Endothelial cell (in vitro differentiated cells): ENCODE measurements at regions not wholly inside any gene's neighbourhood (a gene's known extent, or its start where the extent isn't known, plus 50 kb on each side); places are given as distances from the start of the nearest gene placed in this dataset.

Experiments
- DNase-seq: peaks from one replicate; pipeline ENCODE4 v3.0.0; 2021; ENCODE audit warnings: low spot score
- H3K27ac Mint-ChIP-seq: one replicate; pipeline ENCODE4 v1.8.0; 2021; ENCODE audit warnings: mixed read lengths, inconsistent platforms; ENCODE audit not compliant: unreplicated experiment
- H3K27me3 Mint-ChIP-seq: one replicate; pipeline ENCODE4 v1.8.0; 2021; ENCODE audit warnings: mild to moderate bottlenecking, moderate library complexity, mixed read lengths, inconsistent platforms; ENCODE audit not compliant: unreplicated experiment
- H3K36me3 Mint-ChIP-seq: one replicate; pipeline ENCODE4 v1.8.0; 2021; ENCODE audit warnings: mild to moderate bottlenecking, low read depth, mixed read lengths, inconsistent platforms; ENCODE audit not compliant: unreplicated experiment
- H3K4me1 Mint-ChIP-seq: one replicate; pipeline ENCODE4 v1.8.0; 2021; ENCODE audit warnings: mild to moderate bottlenecking, mixed read lengths, inconsistent platforms; ENCODE audit not compliant: unreplicated experiment
- H3K4me3 Mint-ChIP-seq: one replicate; pipeline ENCODE4 v1.8.0; 2021; ENCODE audit warnings: mild to moderate bottlenecking, mixed read lengths, inconsistent platforms; ENCODE audit not compliant: unreplicated experiment
- H3K9me3 Mint-ChIP-seq: one replicate; pipeline ENCODE4 v1.8.0; 2021; ENCODE audit warnings: mixed read lengths, inconsistent platforms; ENCODE audit not compliant: unreplicated experiment
- CTCF ChIP-seq: fragments of 200-600 bp; sonication (generic); IDR thresholded peaks from one replicate; pipeline ENCODE4 v1.5.0; 2021; ENCODE audit warnings: antibody characterized with exemption; ENCODE audit not compliant: unreplicated experiment

GRCh38 chr5:116703328-116703727, 128.7 kb upstream of the SEMA6A start:
- no peak for DNase-seq
- H3K36me3 Mint-ChIP-seq: no peaks in the 10 kb centered on the region
- TF ChIP-seq CTCF: no peak
- H3K27ac Mint-ChIP-seq: no peak overlapping the region
- H3K4me3 Mint-ChIP-seq: no peak overlapping the region
- no peaks in the 10 kb centered on the region for H3K27me3 Mint-ChIP-seq
- H3K9me3 Mint-ChIP-seq: no peaks in the 10 kb centered on the region
- H3K4me1 Mint-ChIP-seq: peaks cover 2% of the 10 kb centered on the region

GRCh38 chr5:116702776-116703175, 128.2 kb upstream of the SEMA6A start:
- H3K4me1 Mint-ChIP-seq: peaks cover 2% of the 10 kb centered on the region
- TF ChIP-seq CTCF: no peak
- no peaks in the 10 kb centered on the region for H3K9me3 Mint-ChIP-seq

GRCh38 chr5:116699332-116699731, 124.7 kb upstream of the SEMA6A start:
- no peak for DNase-seq
- Mint-ChIP-seq H3K36me3 (no peaks in the 10 kb centered on the region), H3K27ac (no peak overlapping the region), H3K4me1 (no peaks in the 10 kb centered on the region), H3K27me3 (no peaks in the 10 kb centered on the region), H3K4me3 (no peak overlapping the region), H3K9me3 (no peaks in the 10 kb centered on the region)
- no peak for TF ChIP-seq CTCF

More at GRCh38 chr5:116702776-116703175, 128.2 kb upstream of the SEMA6A start:
- no peak overlapping the region for H3K4me3 Mint-ChIP-seq
- no peaks in the 10 kb centered on the region for H3K27me3 Mint-ChIP-seq
- no peak for DNase-seq
- H3K36me3 Mint-ChIP-seq: no peaks in the 10 kb centered on the region
- H3K27ac Mint-ChIP-seq: no peak overlapping the region

GRCh38 chr5:116696366-116696765, 121.7 kb upstream of the SEMA6A start:
- Mint-ChIP-seq H3K9me3 (no peaks in the 10 kb centered on the region), H3K36me3 (no peaks in the 10 kb centered on the region), H3K27me3 (no peaks in the 10 kb centered on the region), H3K27ac (no peak overlapping the region), H3K4me3 (no peak overlapping the region), H3K4me1 (no peaks in the 10 kb centered on the region)
- DNase-seq: no peak
- no peak for TF ChIP-seq CTCF

- Mint-ChIP-seq H3K9me3 (no peaks in the 10 kb centered on the region), H3K4me1 (no peaks in the 10 kb centered on the region), H3K36me3 (no peaks in the 10 kb centered on the region), H3K4me3 (no peak overlapping the region), H3K27me3 (no peaks in the 10 kb centered on the region), H3K27ac (no peak overlapping the region)
- TF ChIP-seq CTCF: no peak
- no peak for DNase-seq
These were observed 121.1 kb upstream of the SEMA6A start for GRCh38 chr5:116695681-116696080.
